ENCODE measurements at regions not wholly inside any gene's neighbourhood (a gene's known extent, or its start where the extent isn't known, plus 50 kb on each side); places are given as distances from the start of the nearest gene placed in this dataset.
"Not testable (repeated sequence)": the region's sequence is repeated elsewhere in the genome, so short reads cannot be mapped to it uniquely, and the experiment has no call there.

DNA sequence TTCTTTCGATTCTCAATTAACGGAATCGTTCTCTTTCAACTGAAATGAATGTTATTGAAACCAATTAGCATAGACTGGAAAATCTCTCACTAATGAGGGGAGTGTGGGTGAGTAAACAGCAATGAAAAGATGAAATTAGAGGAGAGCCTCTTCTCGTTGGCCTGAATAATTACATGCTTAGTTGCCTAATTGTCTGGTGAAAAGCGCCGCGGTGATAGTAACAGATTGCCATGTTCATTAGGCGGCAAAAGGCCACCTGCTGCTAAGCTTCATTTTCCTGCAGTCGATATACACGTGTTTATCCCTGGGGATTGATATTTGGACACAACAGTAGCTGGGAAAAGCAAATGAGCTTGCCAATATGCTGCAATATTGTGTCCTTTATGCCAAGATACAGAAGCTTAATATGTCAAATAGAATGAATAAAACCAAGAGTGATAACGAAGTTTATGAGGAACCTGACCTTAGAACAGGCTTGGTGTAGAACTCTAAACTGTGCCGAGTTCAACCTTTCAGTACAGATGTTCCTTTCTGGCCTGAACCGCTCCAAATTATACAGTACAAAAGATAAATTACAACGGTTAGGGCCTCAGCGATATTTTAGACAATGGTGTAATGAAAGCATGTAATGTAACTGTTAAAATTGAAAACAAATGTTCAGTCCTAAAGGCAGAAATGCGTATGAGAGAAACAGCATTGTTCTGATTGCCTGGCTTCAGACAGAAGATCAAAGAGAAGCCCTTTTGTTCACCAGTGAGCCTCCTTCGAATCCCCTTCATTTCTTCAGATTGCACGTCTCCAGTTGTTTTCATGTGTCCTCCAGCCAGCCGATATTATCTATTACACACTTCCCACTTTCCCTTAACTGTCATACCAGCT, 185.2 kb downstream of the SHOX2 start:
- no peak for DNase-seq

DNA sequence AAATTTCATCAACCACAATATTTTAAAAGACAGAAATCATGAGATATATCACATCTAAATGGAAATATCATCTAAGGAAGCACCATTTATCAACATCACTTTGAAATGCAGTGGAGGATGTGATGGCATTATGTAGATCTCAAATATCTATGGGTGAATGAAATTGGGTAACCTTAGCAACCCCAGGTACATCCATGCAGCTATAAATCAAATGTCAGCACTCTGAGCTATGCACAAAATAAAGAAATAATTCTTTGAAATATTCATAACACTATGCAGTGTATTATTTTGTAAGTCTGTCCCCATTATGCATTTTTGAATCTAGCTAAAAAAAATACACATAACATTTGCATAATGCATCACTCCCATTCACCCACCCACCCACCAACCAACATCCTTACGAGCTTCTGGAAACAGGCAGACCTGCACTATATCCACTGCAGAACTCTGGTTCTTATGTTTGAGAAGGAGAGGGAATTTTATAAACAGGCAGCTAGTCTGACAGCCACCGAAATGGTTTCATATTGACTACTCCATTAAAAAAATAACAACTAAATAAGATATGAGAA, 186.8 kb downstream of the SHOX2 start:
- no peak for DNase-seq

DNA sequence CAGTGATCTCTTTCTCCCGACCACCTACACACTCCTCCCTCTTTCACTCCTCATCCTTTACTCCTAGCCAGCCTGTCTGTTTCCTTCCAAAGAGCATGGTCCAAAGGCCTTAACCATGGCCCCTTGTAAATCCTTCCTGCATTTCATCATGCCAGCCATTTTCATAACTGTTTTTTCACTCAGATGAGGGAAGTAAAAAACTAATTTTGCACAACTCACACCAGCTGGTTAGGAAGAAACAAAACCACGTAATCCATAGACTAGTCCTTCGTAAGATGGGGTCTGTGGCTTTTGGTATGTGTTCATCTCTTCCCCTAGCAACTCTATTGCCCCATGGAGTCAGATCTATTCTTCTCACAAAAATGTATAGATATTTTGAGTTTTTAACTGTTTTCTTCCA, 187.8 kb downstream of the SHOX2 start:
- no peak for DNase-seq

DNA sequence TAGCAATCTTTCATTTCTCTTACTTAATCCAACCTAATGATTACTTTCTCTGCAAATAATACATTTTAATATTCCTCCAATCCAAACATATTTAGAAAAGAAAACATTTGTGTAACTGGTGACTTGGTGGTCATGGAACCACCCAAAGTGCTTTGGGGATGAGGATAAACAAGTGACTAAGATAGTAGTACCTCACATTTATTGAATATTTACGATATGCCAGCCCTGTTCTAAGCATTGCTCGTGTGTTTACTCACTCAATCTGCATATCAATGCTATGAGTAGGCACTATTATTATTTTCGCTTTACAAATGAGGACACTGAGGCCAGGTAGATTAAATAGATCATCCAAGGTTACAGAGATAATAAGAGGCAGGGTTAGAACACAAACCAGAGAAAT, 189.5 kb downstream of the SHOX2 start:
- DNase-seq, result no peak

DNA sequence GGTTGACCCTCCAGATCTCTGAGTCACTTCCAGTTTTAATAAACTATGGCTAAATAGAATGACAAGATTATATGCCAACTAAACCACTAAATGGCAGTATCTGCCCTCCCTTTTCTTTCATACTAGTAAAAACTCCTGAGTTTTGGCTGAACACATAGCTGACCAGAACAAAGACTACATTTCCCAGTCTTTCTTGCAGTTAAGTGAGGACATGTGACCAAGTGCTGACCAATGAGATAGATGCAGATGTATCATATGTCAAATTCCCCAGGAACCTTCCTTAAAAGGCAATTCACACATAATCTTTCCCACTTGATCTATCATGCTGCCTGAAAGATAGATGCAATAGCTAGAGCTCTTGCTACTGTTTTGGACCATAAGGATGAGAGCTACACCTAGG, 191.3 kb downstream of the SHOX2 start:
- DNase-seq, result no peak

DNA sequence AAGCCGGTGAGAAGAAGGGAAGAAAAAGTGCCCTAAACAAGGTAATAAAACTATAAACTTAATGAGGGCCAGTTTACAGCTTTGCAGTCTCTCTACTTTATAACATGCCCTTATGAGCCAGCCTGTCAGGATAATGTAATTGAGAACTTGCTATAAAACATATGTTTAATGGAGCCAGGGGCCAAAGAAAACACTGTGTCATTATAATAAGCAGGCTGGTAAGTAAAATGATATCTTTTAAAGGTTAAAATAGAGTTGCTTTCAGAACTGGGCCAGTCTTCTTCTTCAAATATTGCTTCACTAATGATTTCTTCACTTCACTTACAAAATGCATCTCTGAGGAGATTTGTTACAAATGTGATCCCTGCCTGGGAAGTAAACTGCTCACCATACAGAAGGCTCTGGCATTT, 192.5 kb downstream of the SHOX2 start:
- no peak for DNase-seq

DNA sequence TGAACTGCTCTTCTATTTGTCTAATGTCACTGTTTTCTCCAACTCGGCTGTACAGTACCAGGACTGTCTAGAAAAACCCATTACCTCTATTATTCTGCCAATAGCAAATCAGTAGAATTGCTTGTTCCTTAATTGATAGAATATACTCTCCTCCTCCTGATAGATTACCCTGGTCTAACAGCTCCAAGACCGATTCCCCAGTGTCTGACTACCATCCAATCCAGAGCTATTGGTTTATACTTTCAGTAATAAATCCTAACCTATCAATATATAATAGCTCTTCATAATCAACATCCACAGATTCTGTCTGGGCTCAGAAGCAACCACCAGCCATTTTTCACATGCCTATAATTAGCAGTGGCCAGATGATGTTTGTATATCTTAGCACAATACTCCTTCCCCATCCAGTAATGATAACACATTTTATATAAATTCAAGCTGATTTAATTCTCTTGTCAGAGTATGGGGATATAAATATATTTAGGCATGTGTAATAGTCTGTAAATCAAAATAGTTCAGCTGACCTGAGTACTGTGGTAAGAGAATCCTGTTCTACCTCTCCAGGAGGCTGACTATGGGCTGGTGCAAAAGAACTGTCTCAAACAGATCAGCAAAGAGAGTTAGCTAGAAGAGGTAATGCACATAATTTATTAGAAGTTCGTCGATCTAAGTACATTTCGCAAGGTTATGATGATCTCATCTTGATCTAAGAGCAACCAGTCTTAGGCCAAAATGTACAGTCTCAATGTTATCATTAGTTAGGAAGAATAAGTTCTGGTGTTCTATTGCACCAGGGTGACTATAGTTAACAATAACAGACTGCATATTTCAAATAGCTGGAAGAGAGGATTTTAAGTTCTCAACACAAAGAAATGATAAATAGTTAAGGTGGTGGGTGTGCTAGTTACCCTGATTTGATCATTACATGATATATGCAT, 193.4 kb downstream of the SHOX2 start:
- DNase-seq, result no peak

DNA sequence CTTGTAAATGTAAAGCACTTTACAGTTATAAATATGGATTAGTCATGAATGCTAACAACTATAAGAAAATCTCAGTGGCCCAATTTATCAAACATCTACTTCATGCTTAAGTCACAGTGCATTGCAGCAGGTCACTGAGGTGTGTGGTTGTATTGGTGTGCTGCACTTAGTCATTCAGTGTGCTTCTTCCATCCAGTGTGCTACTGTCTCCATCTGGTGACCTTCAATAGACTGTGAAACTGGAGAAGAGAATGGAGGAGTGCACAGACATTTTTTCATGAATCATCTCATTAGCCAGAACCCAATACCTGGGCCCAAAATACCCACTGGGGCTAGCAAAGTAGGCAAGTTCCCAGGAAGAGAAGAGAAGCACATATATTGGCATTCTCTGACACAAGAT, 199.6 kb downstream of the SHOX2 start:
- DNase-seq, result no peak

DNA sequence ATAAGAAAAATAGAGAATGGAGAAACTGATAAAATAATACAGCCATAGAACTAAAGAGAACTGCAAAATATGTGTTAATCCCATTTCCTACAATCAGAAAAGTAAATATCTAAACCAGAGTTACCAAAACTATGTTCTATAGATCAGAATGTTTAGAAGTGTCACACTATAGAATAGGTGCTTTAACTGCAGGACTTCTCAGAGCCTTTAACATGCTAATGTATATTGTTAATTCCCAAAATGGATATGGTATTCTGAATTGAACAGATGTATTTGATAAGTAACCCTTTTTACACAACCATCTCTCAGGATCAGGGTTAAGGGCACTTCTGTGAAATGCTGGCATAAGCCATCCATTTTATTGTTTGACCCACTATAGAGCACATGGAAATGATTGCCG, 200.3 kb downstream of the SHOX2 start:
- no peak for DNase-seq

DNA sequence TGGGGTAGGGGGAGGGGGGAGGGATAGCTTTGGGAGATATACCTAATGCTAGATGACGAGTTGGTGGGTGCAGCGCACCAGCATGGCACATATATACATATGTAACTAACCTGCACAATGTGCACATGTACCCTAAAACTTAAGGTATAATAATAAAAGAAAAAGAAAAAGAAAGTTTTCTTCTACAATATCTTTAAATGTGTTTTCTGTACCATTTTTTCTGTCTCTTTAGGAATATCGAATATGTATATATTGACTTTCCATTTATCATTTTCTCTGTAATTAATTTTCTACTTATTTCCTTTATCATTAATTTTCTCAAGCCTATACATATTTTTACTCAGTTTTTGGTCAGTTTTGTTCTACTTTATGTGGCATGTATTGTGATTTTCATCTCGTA, 203.5 kb downstream of the SHOX2 start:
- not testable (repeated sequence) for DNase-seq

DNA sequence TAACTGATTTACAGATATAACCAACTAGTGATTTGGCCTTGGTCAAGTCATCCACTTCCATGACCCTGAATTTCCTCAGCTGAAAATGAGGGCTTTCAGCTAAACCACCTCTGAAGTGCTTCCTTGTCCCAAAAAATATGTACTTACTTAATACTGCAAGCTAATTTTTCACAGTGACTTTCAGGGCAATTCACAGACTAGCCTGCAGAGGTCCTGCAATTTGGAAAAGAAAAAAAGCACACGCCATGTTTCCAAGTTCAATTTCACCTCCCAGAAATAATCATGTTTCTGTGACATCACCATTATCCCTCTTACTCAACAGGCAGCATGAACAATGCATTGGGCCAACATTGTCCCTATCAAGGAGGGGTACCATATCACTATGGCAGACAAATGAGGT, 218.2 kb downstream of the SHOX2 start:
- no peak for DNase-seq

DNA sequence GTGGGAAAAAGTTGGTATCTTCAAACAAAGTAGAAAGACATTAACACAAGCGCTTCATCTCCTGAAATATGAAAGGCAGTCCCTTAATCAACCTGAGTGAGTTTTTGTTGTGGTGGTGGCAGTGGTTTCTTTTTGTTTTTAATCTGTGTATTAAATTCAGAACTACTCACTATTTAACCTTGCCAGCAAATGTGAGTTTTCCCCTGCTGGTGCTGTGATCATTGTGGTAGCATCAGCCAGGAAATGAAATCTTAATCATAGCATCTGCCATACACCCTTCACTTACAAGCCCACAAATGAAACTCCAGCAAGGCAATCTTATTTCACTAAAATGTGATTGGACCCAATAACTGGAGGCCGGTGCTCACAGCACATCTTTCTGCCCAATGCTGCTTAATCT, 229.7 kb downstream of the SHOX2 start:
- DNase-seq, result no peak

DNA sequence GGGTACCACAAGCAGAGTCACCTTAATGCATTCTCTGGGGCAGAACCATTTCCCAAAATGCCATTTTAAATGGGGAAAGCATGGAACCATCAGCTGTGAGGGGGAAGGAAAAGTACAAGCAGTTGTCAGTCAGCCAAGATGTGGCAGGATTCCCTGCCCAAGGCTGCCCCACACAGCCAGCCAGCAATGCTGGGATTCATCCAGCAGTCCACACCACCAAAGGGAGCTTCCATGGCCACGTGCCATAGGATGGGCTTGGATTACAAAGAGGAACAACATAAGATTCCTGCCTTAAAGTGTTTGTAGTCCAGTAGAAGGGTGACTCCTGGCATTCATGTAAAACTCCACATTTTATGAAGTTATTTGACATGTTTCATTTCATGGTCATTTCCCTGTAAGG, 233.3 kb downstream of the SHOX2 start:
- no peak for DNase-seq

DNA sequence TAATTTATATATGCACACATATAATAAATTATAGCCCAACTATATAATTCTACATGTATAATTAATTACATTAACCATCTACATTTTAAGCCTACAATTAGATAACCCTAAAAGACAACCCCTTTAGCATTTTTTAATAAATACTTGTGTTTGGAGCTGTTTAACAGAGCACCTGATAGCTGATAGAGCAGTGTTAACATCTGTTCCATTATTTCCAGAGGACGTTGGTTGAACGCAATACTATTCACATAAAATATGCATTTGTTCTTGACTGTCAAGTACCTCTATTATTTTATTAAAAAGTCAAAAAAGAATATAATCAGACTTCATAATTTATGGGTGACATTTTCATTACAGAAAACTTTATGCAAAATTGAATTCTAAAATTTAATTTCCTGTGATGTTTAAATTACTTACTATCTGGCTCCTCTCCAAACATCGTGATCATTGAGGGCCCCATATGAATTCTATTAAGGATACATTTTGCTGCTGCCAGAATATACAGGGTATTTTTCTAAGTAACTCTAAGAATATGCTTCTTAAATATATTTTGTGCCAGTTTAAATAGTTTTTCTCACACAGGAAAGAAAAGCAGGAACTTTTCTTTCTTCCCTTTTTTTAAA, 234.3 kb downstream of the SHOX2 start:
- DNase-seq, result no peak

DNA sequence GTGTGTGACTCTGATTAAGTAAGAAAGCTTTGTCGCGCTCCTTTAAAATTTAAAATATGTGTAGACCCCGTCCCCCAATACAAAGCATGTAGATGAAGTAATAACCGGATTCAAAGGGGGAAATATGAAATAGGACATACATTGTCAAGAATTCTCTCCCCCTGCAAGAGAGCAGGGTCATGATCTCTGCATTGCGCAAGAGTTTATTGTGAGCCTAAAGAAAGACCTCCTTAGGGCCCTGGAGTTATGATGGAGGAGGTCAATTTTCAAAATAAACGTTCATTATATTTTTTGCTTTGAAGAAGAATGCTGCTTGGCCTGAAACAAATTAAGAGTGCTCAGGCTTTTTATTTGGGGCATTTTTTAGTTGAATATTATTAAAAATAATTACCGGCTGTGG, 235.0 kb downstream of the SHOX2 start:
- DNase-seq, result no peak

DNA sequence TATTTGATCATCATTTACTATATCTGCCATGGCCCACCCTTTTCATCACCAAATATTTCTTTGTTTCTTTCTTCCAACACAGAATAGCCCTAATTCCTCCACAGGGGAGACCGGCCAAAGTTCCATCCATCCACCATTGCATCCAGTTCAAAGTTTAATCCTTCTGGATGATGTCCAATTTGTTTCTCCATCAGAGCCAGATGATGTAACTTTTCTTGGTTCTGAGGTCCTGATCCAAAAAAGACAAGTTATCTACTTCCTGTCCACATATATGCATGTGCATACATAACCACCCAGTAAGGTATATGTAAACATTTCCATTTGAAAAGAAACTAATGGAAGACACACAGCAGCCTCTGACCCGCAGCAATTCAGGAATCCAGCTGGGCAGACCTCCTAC, 237.3 kb downstream of the SHOX2 start:
- DNase-seq, result no peak

DNA sequence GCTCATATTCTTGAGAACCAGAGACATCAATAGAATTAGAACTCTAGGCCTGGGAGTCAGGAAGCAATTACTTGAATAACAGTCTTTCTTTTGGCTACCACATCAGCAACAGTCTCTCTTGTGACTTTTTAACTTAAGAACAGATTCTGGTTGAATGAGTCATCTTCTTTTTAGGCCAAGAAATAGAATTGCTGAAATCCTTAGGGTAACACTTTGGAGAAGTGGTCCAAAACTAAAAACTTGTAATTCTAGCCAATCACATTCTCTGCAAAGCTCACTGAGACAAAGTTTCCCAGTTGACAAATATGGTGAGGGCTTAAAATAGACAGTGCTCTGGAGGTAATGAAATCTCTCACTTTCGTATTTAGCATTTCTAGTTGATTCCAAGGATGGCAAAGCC, 238.0 kb downstream of the SHOX2 start:
- DNase-seq, result no peak

DNA sequence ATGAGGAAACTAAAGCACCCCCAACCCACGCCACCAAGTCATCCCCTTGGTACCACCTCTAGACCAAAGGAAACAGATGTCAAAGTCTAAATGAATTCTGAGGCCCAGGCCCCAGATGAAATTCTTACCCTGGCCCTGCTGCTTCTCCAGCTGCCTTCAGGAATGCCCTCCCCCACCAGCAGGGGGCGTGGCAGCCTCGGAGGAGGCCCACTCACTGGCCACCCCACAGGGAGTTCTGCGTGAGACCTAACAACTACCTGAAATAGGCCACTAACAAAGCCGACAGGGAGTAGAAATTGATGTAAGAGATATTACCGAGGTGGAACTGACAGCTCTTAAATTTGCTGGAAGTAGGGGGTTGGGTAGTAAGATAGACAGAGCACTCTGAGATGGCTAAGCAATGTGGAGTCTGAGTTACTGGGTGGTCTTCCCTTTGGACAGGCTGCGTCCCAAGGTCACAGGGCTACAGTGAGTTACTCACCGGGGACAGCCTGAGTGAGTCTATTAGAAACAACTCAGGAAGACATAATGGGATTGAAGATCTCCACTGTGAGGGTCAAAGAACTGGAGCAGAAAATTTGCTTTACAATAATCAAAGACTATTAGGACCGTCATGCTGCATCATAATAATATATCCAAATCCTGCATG, 240.7 kb downstream of the SHOX2 start:
- peak; percentile 77 for DNase-seq

DNA sequence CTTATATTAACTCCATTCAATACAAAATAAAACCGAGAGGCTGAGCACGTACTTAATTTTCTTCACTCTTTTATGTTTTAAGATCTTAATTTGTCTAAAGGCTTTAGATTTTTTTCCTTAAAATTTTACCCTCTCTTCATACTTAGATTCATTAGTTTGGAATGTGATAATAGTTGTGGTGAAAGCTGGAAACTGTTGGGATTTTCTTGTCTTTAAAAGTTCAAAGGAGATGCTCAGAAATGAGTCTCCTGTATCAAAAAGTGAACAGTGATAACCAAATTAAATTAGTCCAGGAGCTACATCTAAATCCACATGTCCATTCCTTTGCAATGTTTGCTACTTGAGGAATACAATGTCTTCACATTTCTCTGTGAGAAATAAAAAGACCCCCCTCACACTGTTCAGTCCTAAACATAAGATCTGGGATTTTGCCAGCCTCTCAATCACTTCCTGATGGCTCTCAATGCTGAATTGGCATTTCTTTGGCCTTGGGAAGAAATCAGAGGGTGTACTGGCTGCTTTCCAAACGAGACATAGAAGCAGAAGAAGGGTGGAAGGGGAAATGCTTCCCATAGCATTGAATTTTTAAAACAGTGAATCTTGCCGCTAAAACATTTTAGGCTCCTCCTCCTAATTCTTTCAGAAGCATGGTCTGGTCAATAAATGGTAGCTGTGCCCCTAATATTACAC, 245.0 kb downstream of the SHOX2 start:
- DNase-seq, result no peak

DNA sequence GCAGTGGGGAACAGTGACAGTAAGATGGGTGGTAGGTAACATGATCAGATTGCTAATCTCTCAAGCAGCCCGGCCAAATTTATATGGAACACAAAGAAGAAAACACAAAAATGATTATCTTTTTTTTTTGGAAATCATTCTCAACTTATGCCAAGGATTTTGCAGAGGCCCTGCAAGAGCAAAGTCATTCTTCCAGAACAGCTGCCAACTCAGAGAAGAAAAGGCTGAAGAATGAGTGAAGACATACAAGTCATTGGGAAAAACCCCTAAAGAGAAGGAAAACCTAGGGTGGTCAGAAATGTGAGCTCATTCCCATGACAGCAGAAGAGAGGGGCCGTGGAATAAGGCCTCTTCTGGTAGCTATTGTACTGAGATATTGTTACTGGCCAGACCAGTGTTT, 246.7 kb downstream of the SHOX2 start:
- no peak for DNase-seq

DNA sequence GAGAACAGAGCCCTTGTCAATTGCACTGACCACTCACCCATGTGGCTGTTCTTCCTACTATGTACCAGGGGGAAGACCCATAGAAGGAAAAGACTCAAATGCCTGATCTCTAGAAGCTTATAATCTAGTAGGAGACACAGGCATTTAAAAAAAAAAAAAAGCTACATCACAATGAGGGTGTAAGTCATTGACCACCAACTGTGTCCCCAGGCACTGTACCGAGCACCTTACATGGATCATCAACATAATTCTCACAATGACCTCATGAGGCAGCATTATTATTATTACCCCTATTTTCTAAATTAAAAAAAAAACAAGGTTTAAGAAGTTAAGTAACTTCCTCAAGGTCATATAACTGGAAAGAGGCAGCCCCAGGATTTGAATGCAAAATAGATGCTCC, 247.4 kb downstream of the SHOX2 start:
- DNase-seq, result no peak

DNA sequence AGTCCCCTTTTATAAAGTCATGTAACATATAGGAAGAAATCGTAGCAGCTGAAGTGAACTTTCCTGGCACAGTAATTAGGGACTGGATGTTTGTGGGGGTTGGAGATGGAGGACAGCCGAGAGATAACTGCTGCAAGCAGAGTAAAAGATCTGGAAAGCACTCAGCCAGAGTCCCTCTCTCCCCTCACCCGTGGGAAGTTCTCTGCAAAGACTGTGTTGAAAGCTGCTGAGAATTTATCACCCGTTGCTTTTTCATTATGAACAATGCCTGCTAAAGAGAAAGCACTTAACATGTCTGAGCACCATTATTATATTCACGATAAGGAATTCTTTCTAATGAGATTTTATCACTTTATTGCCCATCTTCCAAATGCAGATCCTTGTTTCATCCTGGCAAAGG, 248.8 kb downstream of the SHOX2 start:
- no peak for DNase-seq
